Activated naive CD8-positive, alpha-beta T cell treated with anti-CD3 and anti-CD28 coated beads for 36 hours (primary cell): ENCODE measurements at regions not wholly inside any gene's neighbourhood (a gene's known extent, or its start where the extent isn't known, plus 50 kb on each side); places are given as distances from the start of the nearest gene placed in this dataset.

Experiments used
- DNase-seq: peaks from one replicate; pipeline ENCODE4 v3.0.0; 2021
- H3K27ac Mint-ChIP-seq: one replicate; pipeline ENCODE4 v1.8.0; 2022; ENCODE audit warnings: mild to moderate bottlenecking, moderate library complexity, mixed read lengths
- H3K27me3 Mint-ChIP-seq: one replicate; pipeline ENCODE4 v1.8.0; 2022; ENCODE audit warnings: mild to moderate bottlenecking, mixed read lengths
- H3K36me3 Mint-ChIP-seq: one replicate; pipeline ENCODE4 v1.8.0; 2021; ENCODE audit warnings: mild to moderate bottlenecking, mixed read lengths
- H3K4me1 Mint-ChIP-seq: one replicate; pipeline ENCODE4 v1.8.0; 2021; ENCODE audit warnings: mixed read lengths
- H3K4me3 Mint-ChIP-seq: one replicate; pipeline ENCODE4 v1.8.0; 2022; ENCODE audit warnings: mild to moderate bottlenecking, moderate library complexity, mixed read lengths
- H3K9me3 Mint-ChIP-seq: one replicate; pipeline ENCODE4 v1.8.0; 2022; ENCODE audit warnings: mixed read lengths

DNA sequence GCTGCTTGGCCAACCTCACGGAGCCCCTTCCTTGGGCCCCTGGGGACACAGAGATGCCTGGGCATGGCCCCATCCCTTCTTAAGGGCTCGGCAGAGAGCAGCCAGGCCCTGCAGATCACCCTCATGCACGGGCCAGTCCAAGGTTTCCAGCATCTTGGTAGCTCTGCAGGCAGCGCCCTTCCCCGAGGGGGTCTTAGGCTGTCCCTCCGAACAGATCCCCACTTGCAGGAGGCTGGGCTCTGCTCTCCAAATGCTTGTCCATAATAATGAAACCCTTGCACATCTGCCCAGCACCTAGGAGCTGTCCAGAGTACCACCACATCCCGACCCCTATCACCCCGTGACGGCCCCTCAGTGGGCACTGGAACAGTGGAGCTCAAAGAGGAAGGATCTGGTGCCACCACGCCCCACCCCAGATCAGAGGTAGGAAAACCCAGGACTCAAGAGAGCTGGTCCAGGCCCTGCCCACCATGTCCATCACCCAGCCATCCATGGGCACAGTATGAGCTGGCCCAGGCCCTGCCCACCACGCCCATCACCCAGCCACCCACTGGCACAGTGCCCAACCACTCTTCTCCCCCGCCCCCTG lies 92.5 kb upstream of the PRR5 start:
- H3K27me3 Mint-ChIP-seq = peaks cover 4% of the 10 kb centered on the region
- no peak overlapping the region for H3K27ac Mint-ChIP-seq
- no peak overlapping the region for H3K4me3 Mint-ChIP-seq
- DNase-seq = no peak
- peaks cover 21% of the 10 kb centered on the region for H3K9me3 Mint-ChIP-seq
- H3K36me3 Mint-ChIP-seq = no peaks in the 10 kb centered on the region
- no peaks in the 10 kb centered on the region for H3K4me1 Mint-ChIP-seq

DNA sequence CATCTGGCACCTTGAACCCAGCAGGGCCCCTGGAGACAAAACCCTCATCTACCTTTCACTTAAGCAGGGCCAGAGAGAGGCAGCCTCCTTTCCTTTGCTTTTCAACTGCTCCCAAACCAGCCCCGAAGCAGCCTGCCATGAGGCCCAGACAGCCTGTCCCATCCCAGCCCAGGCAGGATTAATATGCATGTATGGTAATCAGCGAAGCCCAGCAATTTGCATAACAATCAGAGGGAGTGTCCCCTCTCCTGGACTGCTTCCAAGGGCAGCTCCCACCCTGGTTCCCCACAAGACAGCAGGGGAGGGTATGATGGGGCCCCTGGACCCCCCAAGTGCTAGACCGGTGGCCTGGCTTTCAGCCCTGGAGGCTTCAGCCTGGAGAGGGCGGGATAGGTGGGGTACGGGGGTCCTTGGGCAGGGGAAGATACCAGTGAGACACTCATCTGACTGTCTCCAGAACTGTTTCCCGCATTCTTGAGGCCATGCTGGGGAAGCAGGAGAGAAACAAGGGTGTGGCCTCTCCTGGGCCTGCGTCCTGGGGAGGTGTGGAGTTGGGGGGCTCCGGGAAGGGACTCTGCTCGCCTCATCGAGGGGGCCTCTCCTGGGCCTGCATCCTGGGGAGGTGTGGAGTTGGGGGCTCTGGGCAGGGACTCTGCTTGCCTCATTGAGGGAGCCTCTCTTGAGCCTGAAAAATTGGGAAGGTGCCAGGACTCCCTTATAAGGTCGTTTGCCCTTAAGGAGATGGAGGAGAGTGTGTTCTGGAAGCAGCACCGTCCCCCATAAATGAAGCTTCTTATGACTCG lies 93.2 kb upstream of the PRR5 start:
- Mint-ChIP-seq H3K27ac (no peak overlapping the region), H3K9me3 (peaks cover 18% of the 10 kb centered on the region)
- DNase-seq = no peak

DNA sequence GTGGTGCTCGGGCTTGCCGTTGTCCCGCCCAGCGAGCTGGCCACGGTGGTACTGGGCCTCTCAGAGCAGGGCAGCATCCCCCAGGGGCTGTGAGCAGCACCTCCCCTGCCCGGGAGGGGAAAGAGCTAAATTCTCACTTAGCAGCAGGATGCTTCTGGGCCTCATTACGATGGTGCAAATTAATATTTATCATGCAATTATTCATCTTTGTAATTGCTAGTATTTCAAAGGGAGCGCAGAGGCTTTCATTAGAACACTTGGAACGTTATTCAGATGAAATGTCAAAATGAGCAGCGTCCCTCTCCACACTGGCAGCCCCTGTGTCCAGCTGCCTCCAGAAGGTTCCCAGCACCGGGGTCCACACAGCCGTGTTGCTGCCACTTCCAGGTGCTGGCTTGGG lies 95.9 kb upstream of the PRR5 start:
- Mint-ChIP-seq H3K27ac (no peak overlapping the region), H3K4me1 (no peaks in the 10 kb centered on the region), H3K36me3 (no peaks in the 10 kb centered on the region), H3K9me3 (peaks cover 8% of the 10 kb centered on the region), H3K4me3 (no peak overlapping the region), H3K27me3 (peaks cover 4% of the 10 kb centered on the region)
- DNase-seq = no peak

More for the DNA sequence above, 93.2 kb upstream of the PRR5 start:
- Mint-ChIP-seq H3K4me1 (no peaks in the 10 kb centered on the region), H3K27me3 (peaks cover 4% of the 10 kb centered on the region), H3K36me3 (no peaks in the 10 kb centered on the region), H3K4me3 (no peak overlapping the region)

DNA sequence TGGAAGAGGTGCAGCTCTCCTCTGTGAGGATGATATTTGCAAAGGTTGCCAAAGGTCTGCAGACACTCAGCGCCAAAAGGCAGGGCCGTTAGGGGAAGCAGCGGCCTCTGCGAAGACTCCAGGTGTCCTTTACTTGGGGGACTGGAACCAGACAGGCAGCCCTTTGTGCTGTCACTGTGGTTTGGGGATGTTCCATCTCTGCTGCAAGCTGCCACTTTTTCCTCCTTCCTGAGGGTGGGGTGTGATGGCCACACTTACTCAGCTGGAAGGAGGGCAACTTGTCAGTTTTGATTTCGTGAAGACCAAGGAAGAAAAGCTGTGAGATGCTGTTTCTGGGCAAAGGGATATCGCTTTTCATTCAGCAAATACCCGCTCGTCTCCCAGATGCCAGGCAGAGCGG lies 96.5 kb upstream of the PRR5 start:
- DNase-seq = no peak
- H3K9me3 Mint-ChIP-seq = peaks cover 7% of the 10 kb centered on the region
- no peak overlapping the region for H3K4me3 Mint-ChIP-seq
- H3K27ac Mint-ChIP-seq = no peak overlapping the region
- H3K27me3 Mint-ChIP-seq = peaks cover 4% of the 10 kb centered on the region
- H3K36me3 Mint-ChIP-seq = no peaks in the 10 kb centered on the region
- H3K4me1 Mint-ChIP-seq = no peaks in the 10 kb centered on the region

DNA sequence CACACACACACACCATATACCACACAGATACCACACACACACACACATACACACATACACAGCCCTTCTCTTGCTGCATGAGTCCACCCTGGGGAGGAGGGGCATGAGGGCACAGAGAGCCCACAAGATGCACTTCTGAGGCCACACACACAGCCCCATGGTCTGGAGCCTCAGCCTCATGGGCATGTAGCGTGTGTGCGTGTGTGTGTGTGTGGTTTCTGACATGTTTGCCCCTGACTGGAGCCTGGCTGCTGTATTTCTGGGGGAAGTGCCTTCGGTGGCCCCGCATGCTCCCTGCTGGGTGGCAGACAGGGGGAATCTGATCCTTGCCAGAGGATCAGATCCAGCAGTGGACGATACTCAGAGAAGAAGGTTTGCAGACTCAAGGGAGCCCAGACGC lies 97.0 kb upstream of the PRR5 start:
- H3K27me3 Mint-ChIP-seq = peaks cover 4% of the 10 kb centered on the region
- H3K9me3 Mint-ChIP-seq = peaks cover 3% of the 10 kb centered on the region
- no peak overlapping the region for H3K27ac Mint-ChIP-seq
- H3K4me3 Mint-ChIP-seq = no peak overlapping the region
- no peaks in the 10 kb centered on the region for H3K4me1 Mint-ChIP-seq
- no peaks in the 10 kb centered on the region for H3K36me3 Mint-ChIP-seq
- no peak for DNase-seq

DNA sequence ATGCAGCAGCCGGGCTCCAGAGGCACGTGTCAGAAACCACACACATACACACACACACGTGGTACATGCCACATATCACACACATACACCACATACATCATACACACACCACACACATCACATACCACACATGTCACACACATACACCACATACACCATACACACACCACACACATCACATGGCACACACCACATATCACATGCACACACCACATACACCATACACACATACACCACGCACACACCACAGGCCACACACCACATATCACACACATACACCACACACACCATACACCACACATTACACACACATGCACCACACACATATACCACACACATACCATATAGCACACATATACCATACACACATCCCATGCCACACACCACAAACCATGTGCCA lies 97.5 kb upstream of the PRR5 start:
- Mint-ChIP-seq H3K27ac (no peak overlapping the region), H3K4me3 (no peak overlapping the region), H3K27me3 (peaks cover 4% of the 10 kb centered on the region), H3K4me1 (no peaks in the 10 kb centered on the region), H3K36me3 (no peaks in the 10 kb centered on the region), H3K9me3 (no peaks in the 10 kb centered on the region)
- DNase-seq = no peak

DNA sequence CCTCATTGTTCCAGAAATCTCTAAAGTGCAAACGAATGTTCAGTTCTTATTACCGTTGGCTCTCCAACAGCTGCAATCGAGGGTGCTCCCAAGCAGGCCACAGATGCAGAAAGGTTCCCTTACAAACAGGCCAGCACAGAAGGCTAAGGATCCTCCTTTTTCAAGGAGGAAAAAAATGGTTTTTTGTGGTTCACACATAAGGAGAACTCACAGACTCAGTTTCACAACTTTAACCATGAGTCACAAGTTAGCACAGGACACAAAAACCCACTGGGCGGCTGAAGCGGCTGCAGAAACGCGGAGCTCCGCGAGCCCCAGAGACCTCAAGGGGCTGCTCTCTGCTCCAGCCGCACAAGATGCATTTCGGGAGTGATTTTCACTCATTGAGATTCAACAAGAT lies 98.2 kb upstream of the PRR5 start:
- Mint-ChIP-seq H3K4me3 (no peak overlapping the region), H3K36me3 (no peaks in the 10 kb centered on the region), H3K27ac (no peak overlapping the region), H3K27me3 (peaks cover 4% of the 10 kb centered on the region), H3K4me1 (no peaks in the 10 kb centered on the region), H3K9me3 (no peaks in the 10 kb centered on the region)
- DNase-seq = no peak

DNA sequence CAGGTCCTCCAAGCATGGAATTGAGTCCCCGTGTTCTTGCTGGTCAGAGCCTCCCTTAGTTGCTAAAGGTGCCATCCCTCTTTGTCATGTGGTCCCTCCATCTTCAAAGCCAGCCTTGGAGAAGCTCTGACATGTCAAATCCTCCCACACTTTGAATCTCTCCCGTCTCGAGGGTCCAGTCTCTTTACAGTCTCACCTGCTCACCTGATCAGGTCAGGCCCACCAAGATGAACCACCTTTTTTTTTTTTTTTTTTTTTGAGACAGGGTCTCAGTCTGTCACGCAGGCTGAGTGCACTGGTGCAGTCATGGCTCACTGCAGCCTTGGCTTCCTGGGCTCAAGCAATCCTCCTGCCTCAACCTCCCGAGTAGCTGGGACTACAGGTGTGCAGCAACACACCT lies 100.3 kb upstream of the PRR5 start:
- no peak for DNase-seq
- Mint-ChIP-seq H3K4me1 (no peaks in the 10 kb centered on the region), H3K9me3 (no peaks in the 10 kb centered on the region), H3K4me3 (no peak overlapping the region), H3K36me3 (no peaks in the 10 kb centered on the region), H3K27me3 (peaks cover under 1% of the 10 kb centered on the region), H3K27ac (no peak overlapping the region)

DNA sequence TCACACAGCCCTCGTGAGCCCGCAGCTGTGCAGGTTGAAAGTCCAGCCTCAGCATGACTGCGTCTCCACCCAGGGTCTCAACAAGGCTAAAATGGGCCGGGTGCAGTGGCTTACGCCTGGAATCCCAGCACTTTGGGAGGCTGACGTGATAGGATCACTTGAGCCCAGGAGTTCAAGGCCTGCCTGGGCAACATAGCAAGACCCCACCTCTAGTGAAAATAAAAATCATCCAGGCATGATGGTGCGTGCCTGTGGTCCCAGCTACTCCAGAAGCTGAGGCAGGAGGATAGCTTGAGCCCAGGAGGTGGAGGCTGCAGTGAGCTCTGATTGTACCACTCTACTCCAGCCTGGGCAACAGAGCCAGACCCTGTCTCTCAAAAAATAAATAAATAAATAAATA lies 100.8 kb upstream of the PRR5 start:
- Mint-ChIP-seq H3K4me1 (peaks cover under 1% of the 10 kb centered on the region), H3K36me3 (no peaks in the 10 kb centered on the region), H3K27ac (no peak overlapping the region), H3K27me3 (peaks cover 2% of the 10 kb centered on the region), H3K4me3 (no peak overlapping the region), H3K9me3 (no peaks in the 10 kb centered on the region)
- no peak for DNase-seq

DNA sequence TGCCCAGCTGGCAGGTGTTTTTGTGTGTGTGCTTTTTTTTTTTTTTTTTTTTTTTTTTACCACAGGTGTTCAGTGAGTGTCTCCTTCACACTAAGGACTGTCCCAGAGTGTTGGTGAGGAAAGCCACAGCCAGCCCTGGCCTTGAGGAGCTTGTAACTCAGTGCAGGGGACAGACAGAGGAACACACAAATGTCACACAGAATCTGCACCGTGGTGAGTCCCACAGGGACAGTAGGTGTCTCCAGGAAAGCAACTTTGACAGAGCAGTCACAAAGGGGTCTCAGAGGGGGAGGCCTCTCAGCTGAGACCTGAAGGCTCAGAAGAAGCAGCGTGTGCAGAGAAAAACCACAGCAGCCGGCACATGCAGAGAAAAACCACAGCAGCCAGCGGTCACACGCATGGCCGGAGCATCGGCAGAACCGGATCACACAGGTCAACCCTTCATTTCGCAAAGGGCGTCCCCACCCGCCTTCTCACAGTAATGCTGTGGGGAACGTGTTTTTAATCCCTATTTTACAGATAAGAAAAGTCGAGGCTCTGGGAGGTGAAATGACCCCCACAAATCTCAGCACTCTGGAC lies 101.7 kb upstream of the PRR5 start:
- DNase-seq = no peak
- no peak overlapping the region for H3K27ac Mint-ChIP-seq
- no peaks in the 10 kb centered on the region for H3K36me3 Mint-ChIP-seq
- no peak overlapping the region for H3K4me3 Mint-ChIP-seq
- H3K27me3 Mint-ChIP-seq = peaks cover 9% of the 10 kb centered on the region
- no peaks in the 10 kb centered on the region for H3K9me3 Mint-ChIP-seq
- H3K4me1 Mint-ChIP-seq = peaks cover 8% of the 10 kb centered on the region

DNA sequence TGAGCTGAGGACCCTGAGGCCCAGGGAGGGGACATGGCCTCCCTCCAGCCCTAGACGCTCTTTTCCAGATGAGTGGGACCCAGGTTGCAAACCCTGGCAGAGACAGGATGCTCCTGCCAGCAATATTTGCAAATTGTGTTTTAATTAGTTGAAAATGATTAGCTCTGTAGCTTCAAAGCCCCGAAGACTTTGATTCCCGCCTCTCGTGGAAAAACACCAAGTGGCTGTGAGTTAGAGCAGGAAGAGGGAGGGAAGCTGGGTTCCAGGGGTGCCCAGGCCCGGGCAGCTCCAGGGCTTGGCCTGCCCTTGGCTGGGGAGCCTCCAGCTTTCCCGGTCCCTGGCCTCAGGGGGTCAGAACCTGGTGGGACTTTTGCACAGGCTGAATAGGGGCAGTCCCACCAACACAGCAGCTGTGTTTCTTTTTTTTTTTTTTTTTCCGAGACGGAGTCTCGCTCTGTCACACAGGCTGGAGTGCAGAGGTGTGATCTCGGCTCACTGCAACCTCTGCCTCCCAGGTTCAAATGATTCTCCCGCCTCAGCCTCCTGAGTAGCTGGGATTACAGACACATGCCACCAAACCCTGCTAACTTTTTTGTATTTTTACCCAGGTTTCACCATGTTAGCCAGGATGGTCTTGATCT lies 101.6 kb upstream of the RTL6 start:
- DNase-seq = no peak
- Mint-ChIP-seq H3K36me3 (no peaks in the 10 kb centered on the region), H3K27me3 (peaks cover 15% of the 10 kb centered on the region), H3K4me1 (peaks cover 8% of the 10 kb centered on the region), H3K4me3 (no peak overlapping the region), H3K27ac (no peak overlapping the region), H3K9me3 (no peaks in the 10 kb centered on the region)

DNA sequence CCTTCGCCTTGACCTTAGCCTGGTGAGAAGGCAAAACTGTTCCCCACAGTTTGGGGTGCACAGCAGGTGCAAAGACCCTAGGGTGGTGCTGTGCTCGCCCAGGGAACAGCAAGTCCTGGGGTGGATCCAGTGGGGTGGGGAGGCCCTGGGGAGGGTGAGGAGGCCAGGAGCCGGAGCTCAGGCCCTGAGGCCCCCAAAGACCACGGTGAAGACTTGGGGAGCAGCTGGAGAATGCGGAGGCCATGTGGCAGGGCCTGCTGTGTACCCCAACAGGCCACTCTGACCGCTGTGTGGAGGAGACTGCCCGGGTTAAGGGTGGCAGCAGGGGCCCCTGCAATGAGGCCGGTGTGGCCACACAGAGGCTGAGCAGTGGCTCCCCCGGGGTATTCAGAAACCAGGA lies 101.1 kb upstream of the RTL6 start:
- H3K4me3 Mint-ChIP-seq = no peak overlapping the region
- peaks cover 20% of the 10 kb centered on the region for H3K27me3 Mint-ChIP-seq
- H3K27ac Mint-ChIP-seq = no peak overlapping the region
- H3K4me1 Mint-ChIP-seq = peaks cover 8% of the 10 kb centered on the region
- no peak for DNase-seq
- H3K36me3 Mint-ChIP-seq = no peaks in the 10 kb centered on the region
- H3K9me3 Mint-ChIP-seq = no peaks in the 10 kb centered on the region

DNA sequence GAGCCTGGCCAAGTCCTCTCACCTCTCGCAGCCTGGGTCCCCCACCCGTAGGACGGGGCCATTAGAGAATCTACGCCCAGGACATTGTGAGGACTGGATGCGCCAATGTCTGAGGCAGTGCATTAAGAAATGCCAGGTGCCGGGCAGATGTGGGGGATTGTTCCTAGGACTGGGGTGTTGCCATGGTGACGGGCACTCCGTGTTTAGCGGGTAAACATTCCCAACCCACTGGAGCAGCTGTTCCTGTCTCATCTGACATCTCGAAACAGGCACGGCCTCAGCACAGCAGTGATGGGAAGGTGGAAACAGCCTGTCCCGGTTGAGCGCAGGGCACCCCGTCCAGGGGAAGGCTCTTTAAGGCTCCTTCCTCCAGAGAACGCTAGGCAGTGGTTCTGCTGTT lies 99.6 kb upstream of the RTL6 start:
- Mint-ChIP-seq H3K27me3 (peaks cover 22% of the 10 kb centered on the region), H3K4me1 (peaks cover 8% of the 10 kb centered on the region), H3K27ac (no peak overlapping the region), H3K4me3 (no peak overlapping the region), H3K9me3 (no peaks in the 10 kb centered on the region), H3K36me3 (no peaks in the 10 kb centered on the region)
- no peak for DNase-seq

DNA sequence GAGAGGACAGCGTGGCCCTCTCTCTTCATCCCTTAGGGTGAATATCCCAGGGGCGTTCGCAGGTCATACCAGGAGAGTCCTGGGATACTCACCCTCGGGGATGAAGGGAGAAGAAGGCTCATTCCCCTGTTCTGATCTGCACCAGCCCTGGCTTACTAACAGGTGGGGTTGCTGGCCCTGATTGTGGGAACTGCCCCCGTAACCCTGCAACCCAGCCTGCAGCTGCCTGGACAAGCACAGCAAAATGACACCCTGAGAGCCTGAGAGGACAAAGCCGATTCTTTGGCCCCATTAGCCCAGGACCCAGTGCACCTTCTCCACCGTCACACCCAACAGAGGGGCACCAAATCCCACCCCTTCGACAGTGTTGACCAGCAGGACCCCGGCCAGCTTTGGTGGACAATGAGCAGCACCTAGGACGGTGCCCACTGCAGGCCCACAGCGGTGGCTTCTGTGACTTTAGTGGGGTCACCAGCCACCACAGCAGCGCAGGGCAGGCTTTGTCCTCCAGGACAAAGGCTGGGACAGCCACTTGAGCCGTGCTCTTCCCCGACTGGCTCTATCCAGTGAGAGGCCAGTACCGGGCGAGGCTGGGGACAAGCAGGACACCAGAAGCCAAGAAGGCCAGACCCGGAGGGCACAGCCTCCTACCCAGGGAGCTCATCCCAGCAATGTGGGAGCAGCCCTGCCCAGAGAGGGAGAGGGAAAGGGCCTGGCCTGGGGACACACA lies 98.5 kb upstream of the RTL6 start:
- H3K9me3 Mint-ChIP-seq = no peaks in the 10 kb centered on the region
- peaks cover 22% of the 10 kb centered on the region for H3K27me3 Mint-ChIP-seq
- no peak overlapping the region for H3K27ac Mint-ChIP-seq
- no peaks in the 10 kb centered on the region for H3K36me3 Mint-ChIP-seq
- DNase-seq = no peak
- H3K4me1 Mint-ChIP-seq = peaks cover 8% of the 10 kb centered on the region
- no peak overlapping the region for H3K4me3 Mint-ChIP-seq

DNA sequence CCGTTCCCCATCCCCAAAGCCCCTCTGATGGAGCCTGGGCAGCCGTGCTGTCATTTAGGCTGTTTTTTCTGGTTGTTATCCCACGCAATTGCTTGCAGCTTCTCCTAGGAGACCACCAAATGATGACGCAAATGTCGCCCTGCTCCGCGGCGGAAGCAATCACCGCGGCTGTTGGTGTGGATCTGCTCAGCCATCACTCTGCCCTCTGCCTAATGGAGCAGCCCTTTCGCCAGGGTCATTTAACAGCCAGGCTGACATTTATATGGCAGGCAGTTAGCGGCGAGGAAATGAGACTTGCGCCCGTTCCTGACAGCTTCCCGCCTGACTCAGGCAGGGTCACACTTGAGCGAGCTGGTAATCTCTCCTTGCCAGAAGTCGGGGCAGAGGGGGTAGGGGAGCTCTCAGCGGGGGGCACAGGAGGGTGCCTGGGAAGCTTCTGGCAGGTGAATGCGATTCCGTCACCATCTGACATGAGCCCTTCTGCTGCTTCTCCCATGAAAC lies 97.9 kb upstream of the RTL6 start:
- Mint-ChIP-seq H3K9me3 (no peaks in the 10 kb centered on the region), H3K36me3 (no peaks in the 10 kb centered on the region), H3K4me1 (peaks cover 8% of the 10 kb centered on the region), H3K27ac (no peak overlapping the region), H3K4me3 (peak overlapping the region; percentile 50), H3K27me3 (peaks cover 22% of the 10 kb centered on the region)
- peak; percentile 46 for DNase-seq
